ENCODE measurements at regions not wholly inside any gene's neighbourhood (a gene's known extent, or its start where the extent isn't known, plus 50 kb on each side); places are given as distances from the start of the nearest gene placed in this dataset.

DNA sequence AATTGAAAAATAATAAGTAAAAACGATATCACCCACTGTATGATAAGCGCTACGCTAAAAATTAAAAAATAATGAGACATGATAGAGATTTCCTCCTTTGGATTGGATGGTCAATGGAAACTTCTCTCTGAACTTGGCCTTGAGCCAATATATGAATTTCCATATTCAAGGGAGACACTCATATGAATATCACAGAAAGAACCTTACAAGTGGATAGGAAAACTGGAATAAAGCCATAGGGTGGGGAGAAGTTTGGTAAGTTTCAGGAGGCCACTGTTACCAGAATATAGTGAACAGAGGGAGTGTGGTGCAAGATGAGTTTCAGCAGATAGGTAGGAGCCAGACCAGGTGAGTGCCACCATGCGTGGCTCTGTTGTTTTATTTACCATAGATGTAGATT is 147.2 kb downstream of the SEM1 start:
- TF ChIP-seq CTCF (IDR thresholded peaks at IDR 0.05) = no peak
- TF ChIP-seq POLR2AphosphoS5 (IDR thresholded peaks at IDR 0.05) = no peak
- no peak for TF ChIP-seq POLR2A (IDR thresholded peaks at IDR 0.05)
